ENCODE measurements at regions not wholly inside any gene's neighbourhood (a gene's known extent, or its start where the extent isn't known, plus 50 kb on each side); places are given as distances from the start of the nearest gene placed in this dataset.
"Not testable (repeated sequence)": the region's sequence is repeated elsewhere in the genome, so short reads cannot be mapped to it uniquely, and the experiment has no call there.

GRCh38 chr6:82801083-82801482, 264.6 kb downstream of the UBE3D start:
- H3K4me2 ChIP-seq (ENCODE audit: unreplicated experiment), result no peak overlapping the region
- H3K27ac ChIP-seq, result no peak overlapping the region
- H3K4me3 ChIP-seq, result no peak overlapping the region
- H3K9me2 ChIP-seq (ENCODE audit: insufficient read depth), result no peaks in the 10 kb centered on the region
- no peaks in the 10 kb centered on the region for H4K20me1 ChIP-seq (ENCODE audit: insufficient read depth)
- H3K79me2 ChIP-seq (ENCODE audit: insufficient read depth), result no peaks in the 10 kb centered on the region
- H3K4me1 ChIP-seq (ENCODE audit: insufficient read depth), result no peaks in the 10 kb centered on the region
- TF ChIP-seq EZH2phosphoT487 (IDR thresholded peaks at IDR 0.05; ENCODE audit: insufficient read depth, low read depth) (no peak), EZH2 (IDR thresholded peaks at IDR 0.05; ENCODE audit: insufficient read depth, poor library complexity, severe bottlenecking) (no peak)
- H3K9me3 ChIP-seq (ENCODE audit: low read depth), result no peaks in the 10 kb centered on the region
- H2AFZ ChIP-seq, result no peak overlapping the region
- H3F3A ChIP-seq (ENCODE audit: insufficient read depth), result no peaks in the 10 kb centered on the region
- DNase-seq, result no peak
- no peaks in the 10 kb centered on the region for H3K36me3 ChIP-seq (ENCODE audit: low read depth)
- no peak overlapping the region for H3K9ac ChIP-seq
- in situ Hi-C loops (cut with MboI), result no loop called here
- 71 to 75% methylated on average over 2 of the region's 2 CpGs for WGBS, 2 experiments (ENCODE audit: low coverage in 1 of 2, low lambda C conversion rate in 2 of 2, missing lambda C conversion rate in 2 of 2)
- no peaks in the 10 kb centered on the region for H3K27me3 ChIP-seq (replicated peaks; ENCODE audit: insufficient read depth)

- H2AFZ ChIP-seq; H3K27me3 ChIP-seq (replicated peaks; ENCODE audit: insufficient read depth); H3K9me2 ChIP-seq (ENCODE audit: insufficient read depth); H4K20me1 ChIP-seq (ENCODE audit: insufficient read depth); H3F3A ChIP-seq (ENCODE audit: insufficient read depth); H3K4me2 ChIP-seq (ENCODE audit: unreplicated experiment); DNase-seq; H3K27ac ChIP-seq; H3K36me3 ChIP-seq (ENCODE audit: low read depth); H3K9ac ChIP-seq; H3K9me3 ChIP-seq (ENCODE audit: low read depth); H3K4me3 ChIP-seq; H3K79me2 ChIP-seq (ENCODE audit: insufficient read depth); in situ Hi-C loops (cut with MboI): not testable (repeated sequence)
- H3K4me1 ChIP-seq (ENCODE audit: insufficient read depth), result peaks cover 14% of the 10 kb centered on the region
Observed at GRCh38 chr6:82816243-82816642, 249.4 kb downstream of the UBE3D start.

DNA sequence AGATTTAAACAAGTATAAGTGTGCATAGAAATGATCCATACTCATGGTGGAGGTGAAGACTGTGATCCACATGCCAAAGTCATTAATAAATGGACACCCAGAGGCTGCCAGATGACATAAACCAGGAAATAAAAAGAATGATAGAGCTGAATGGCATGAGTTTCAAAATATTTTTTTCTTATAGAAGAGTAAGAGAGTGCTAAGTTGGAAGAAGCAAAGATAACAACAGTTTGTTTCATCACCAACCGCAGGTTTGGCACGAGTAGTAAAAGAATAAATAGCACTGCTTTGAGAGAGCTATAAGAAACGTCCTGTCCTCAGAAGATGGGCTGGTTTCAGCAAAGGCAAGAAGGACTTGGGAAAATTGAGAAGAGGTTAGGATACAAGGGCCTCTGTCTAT, 246.9 kb downstream of the UBE3D start:
- DNase-seq, result peak; percentile 71
- Histone ChIP-seq H3K27me3 (replicated peaks; ENCODE audit: insufficient read depth) (no peaks in the 10 kb centered on the region), H3K9me2 (ENCODE audit: insufficient read depth) (no peaks in the 10 kb centered on the region), H3K4me1 (ENCODE audit: insufficient read depth) (peaks cover 20% of the 10 kb centered on the region), H3K4me2 (ENCODE audit: unreplicated experiment) (peak overlapping the region; percentile 7), H3K9ac (no peak overlapping the region), H4K20me1 (ENCODE audit: insufficient read depth) (no peaks in the 10 kb centered on the region), H2AFZ (no peak overlapping the region), H3K79me2 (ENCODE audit: insufficient read depth) (no peaks in the 10 kb centered on the region), H3K4me3 (no peak overlapping the region), H3K27ac (no peak overlapping the region), H3K9me3 (ENCODE audit: low read depth) (no peaks in the 10 kb centered on the region), H3K36me3 (ENCODE audit: low read depth) (no peaks in the 10 kb centered on the region), H3F3A (ENCODE audit: insufficient read depth) (peaks cover 8% of the 10 kb centered on the region; the same call in 1 of the 2 replicates)
- WGBS, 2 experiments (ENCODE audit: low coverage in 1 of 2, low lambda C conversion rate in 2 of 2, missing lambda C conversion rate in 2 of 2), result 39 to 44% methylated on average over 3 of the region's 3 CpGs
- TF ChIP-seq EZH2phosphoT487 (IDR thresholded peaks at IDR 0.05; ENCODE audit: insufficient read depth, low read depth) (no peak), EZH2 (IDR thresholded peaks at IDR 0.05; ENCODE audit: insufficient read depth, poor library complexity, severe bottlenecking) (no peak)
- in situ Hi-C loops (cut with MboI), result no loop called here

DNA sequence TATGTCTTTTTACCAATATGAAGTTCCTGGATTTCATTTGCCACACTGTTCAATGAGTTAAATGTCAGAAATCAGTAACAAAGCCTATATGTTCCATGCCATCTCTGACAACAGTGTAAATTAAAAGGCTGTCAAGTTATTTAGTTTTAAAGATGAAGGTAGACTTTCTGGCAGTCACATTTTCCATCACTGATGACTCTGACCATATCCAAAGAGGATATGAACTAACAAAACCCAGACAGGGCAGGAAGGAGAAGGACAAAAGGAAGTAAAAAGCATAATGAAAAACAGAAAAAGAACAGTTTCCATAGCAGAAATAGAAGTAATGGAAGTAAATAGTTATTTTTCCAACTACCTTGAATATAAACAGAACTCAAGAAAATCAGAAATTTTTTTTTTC, 242.3 kb downstream of the UBE3D start:
- Histone ChIP-seq H3K9me2 (ENCODE audit: insufficient read depth) (no peaks in the 10 kb centered on the region), H3K27ac (no peak overlapping the region), H3K9me3 (ENCODE audit: low read depth) (no peaks in the 10 kb centered on the region), H3K27me3 (replicated peaks; ENCODE audit: insufficient read depth) (no peaks in the 10 kb centered on the region), H3K79me2 (ENCODE audit: insufficient read depth) (no peaks in the 10 kb centered on the region), H3K4me1 (ENCODE audit: insufficient read depth) (peaks cover 17% of the 10 kb centered on the region), H4K20me1 (ENCODE audit: insufficient read depth) (no peaks in the 10 kb centered on the region), H2AFZ (no peak overlapping the region), H3F3A (ENCODE audit: insufficient read depth) (peaks cover 8% of the 10 kb centered on the region; the same call in 1 of the 2 replicates), H3K36me3 (ENCODE audit: low read depth) (no peaks in the 10 kb centered on the region), H3K4me3 (no peak overlapping the region), H3K9ac (no peak overlapping the region), H3K4me2 (ENCODE audit: unreplicated experiment) (no peak overlapping the region)
- TF ChIP-seq EZH2phosphoT487 (IDR thresholded peaks at IDR 0.05; ENCODE audit: insufficient read depth, low read depth) (no peak), EZH2 (IDR thresholded peaks at IDR 0.05; ENCODE audit: insufficient read depth, poor library complexity, severe bottlenecking) (no peak)
- in situ Hi-C loops (cut with MboI), result no loop called here
- no peak for DNase-seq

GRCh38 chr6:82832811-82833210, 232.8 kb downstream of the UBE3D start:
- Histone ChIP-seq H3K36me3 (ENCODE audit: low read depth) (no peaks in the 10 kb centered on the region), H3K9me2 (ENCODE audit: insufficient read depth) (no peaks in the 10 kb centered on the region), H4K20me1 (ENCODE audit: insufficient read depth) (no peaks in the 10 kb centered on the region), H3K4me3 (no peak overlapping the region), H3K4me1 (ENCODE audit: insufficient read depth) (no peaks in the 10 kb centered on the region), H3K9ac (no peak overlapping the region), H3K79me2 (ENCODE audit: insufficient read depth) (no peaks in the 10 kb centered on the region), H3F3A (ENCODE audit: insufficient read depth) (no peaks in the 10 kb centered on the region), H2AFZ (no peak overlapping the region), H3K27ac (no peak overlapping the region), H3K27me3 (replicated peaks; ENCODE audit: insufficient read depth) (no peaks in the 10 kb centered on the region), H3K9me3 (ENCODE audit: low read depth) (no peaks in the 10 kb centered on the region), H3K4me2 (ENCODE audit: unreplicated experiment) (no peak overlapping the region)
- in situ Hi-C loops (cut with MboI), result no loop called here
- DNase-seq, result no peak
- 91 to 95% methylated on average over 3 of the region's 3 CpGs for WGBS, 2 experiments (ENCODE audit: low coverage in 1 of 2, low lambda C conversion rate in 2 of 2, missing lambda C conversion rate in 2 of 2)
- TF ChIP-seq EZH2 (IDR thresholded peaks at IDR 0.05; ENCODE audit: insufficient read depth, poor library complexity, severe bottlenecking) (no peak), EZH2phosphoT487 (IDR thresholded peaks at IDR 0.05; ENCODE audit: insufficient read depth, low read depth) (no peak)

Data from GM23248 (cell line).